ENCODE measurements at regions not wholly inside any gene's neighbourhood (a gene's known extent, or its start where the extent isn't known, plus 50 kb on each side); places are given as distances from the start of the nearest gene placed in this dataset.

- TF ChIP-seq EZH2phosphoT487 (IDR thresholded peaks at IDR 0.05; ENCODE audit: low read length), result no peak
- no peak for TF ChIP-seq EZH2 (optimal IDR thresholded peaks at IDR 0.05; ENCODE audit: low read depth, low read length)
- TF ChIP-seq CTCF (IDR thresholded peaks at IDR 0.05; ENCODE audit: low read length), result no peak
These were observed 831.5 kb upstream of the CITED2 start for GRCh38 chr6:140205795-140206593.
